ENCODE measurements at regions not wholly inside any gene's neighbourhood (a gene's known extent, or its start where the extent isn't known, plus 50 kb on each side); places are given as distances from the start of the nearest gene placed in this dataset.

GRCh38 chr4:7121866-7122653, 54.2 kb upstream of the GRPEL1 start:
- no peak overlapping the region for H3K27ac Mint-ChIP-seq
- Histone ChIP-seq H3K79me2 (ENCODE audit: control insufficient read depth, insufficient read depth, low read length) (no peaks in the 10 kb centered on the region), H3K27ac (ENCODE audit: low read length in 2 of 2) (no peak overlapping the region), H3K9me3 (ENCODE audit: control extremely low read depth in 1 of 3, control insufficient read depth in 2 of 3, insufficient read depth in 1 of 3, low read length in 2 of 3) (peaks cover 0 to 8% (median 0%) of the 10 kb centered on the region in 3 donors), H3K4me3 (ENCODE audit: control extremely low read depth in 1 of 5, extremely low read depth in 1 of 5, insufficient read depth in 1 of 5, low read depth in 2 of 5, low read length in 4 of 5) (no peak overlapping the region), H3K36me3 (replicated peaks in 1 of 2; ENCODE audit: control extremely low read depth in 1 of 2, control insufficient read depth in 1 of 2, extremely low read depth in 1 of 2, insufficient read depth in 2 of 2, low read length in 1 of 2) (no peaks in the 10 kb centered on the region), H2AFZ (ENCODE audit: insufficient read depth, low read depth, low read length, poor library complexity, severe bottlenecking) (no peak overlapping the region), H3K27me3 (replicated peaks in 1 of 4; ENCODE audit: control extremely low read depth in 1 of 4, control insufficient read depth in 3 of 4, insufficient read depth in 4 of 4, low read length in 3 of 4) (peaks cover 0 to 2% (median 0%) of the 10 kb centered on the region in 4 experiments), H3K9ac (ENCODE audit: low read length) (no peak overlapping the region), H3K4me2 (replicated peaks; ENCODE audit: low read depth, low read length, poor library complexity, severe bottlenecking) (no peak overlapping the region), H3K4me1 (ENCODE audit: control insufficient read depth in 2 of 2, insufficient read depth in 2 of 2, low read length in 2 of 2) (no peaks in the 10 kb centered on the region), H4K20me1 (ENCODE audit: control insufficient read depth, insufficient read depth, low read length, poor library complexity, severe bottlenecking) (no peaks in the 10 kb centered on the region)
- H3K4me3 Mint-ChIP-seq, result no peak overlapping the region
- no peak for DNase-seq
- peaks cover 15% of the 10 kb centered on the region for H3K27me3 Mint-ChIP-seq
- CTCF ChIA-PET, result no interaction called here
- ATAC-seq (ENCODE audit: low read depth), result no peak
- WGBS (ENCODE audit: insufficient coverage), result 71% methylated on average over 20 of the region's 24 CpGs
- no peaks in the 10 kb centered on the region for H3K9me3 Mint-ChIP-seq (ENCODE audit: insufficient read depth)
- intact Hi-C loops (cut with micrococcal nuclease), result no loop called here
- POLR2A ChIA-PET, result no interaction called here
- TF ChIP-seq EZH2 (IDR thresholded peaks at IDR 0.05; ENCODE audit: borderline replicate concordance, insufficient read depth, low read depth, low read length, poor library complexity, severe bottlenecking), result no peak
- TF ChIP-seq CTCF (IDR thresholded peaks at IDR 0.05), result no peak
- H3K4me1 Mint-ChIP-seq, result no peaks in the 10 kb centered on the region

- H3K27ac Mint-ChIP-seq, result no peak overlapping the region
- no peaks in the 10 kb centered on the region for H3K36me3 ChIP-seq (replicated peaks in 1 of 2; ENCODE audit: control extremely low read depth in 1 of 2, control insufficient read depth in 1 of 2, extremely low read depth in 1 of 2, insufficient read depth in 2 of 2, low read length in 1 of 2)
- H3K79me2 ChIP-seq (ENCODE audit: control insufficient read depth, insufficient read depth, low read length), result no peaks in the 10 kb centered on the region
- H3K4me2 ChIP-seq (replicated peaks; ENCODE audit: low read depth, low read length, poor library complexity, severe bottlenecking), result no peak overlapping the region
- no peaks in the 10 kb centered on the region for H4K20me1 ChIP-seq (ENCODE audit: control insufficient read depth, insufficient read depth, low read length, poor library complexity, severe bottlenecking)
- no peak for TF ChIP-seq EZH2 (IDR thresholded peaks at IDR 0.05; ENCODE audit: borderline replicate concordance, insufficient read depth, low read depth, low read length, poor library complexity, severe bottlenecking)
- TF ChIP-seq CTCF (IDR thresholded peaks at IDR 0.05), result no peak
- POLR2A ChIA-PET, result no interaction called here
- CTCF ChIA-PET, result no interaction called here
- intact Hi-C loops (cut with micrococcal nuclease), result no loop called here
- ATAC-seq (ENCODE audit: low read depth) (no peak), DNase-seq (no peak)
- H3K27me3 ChIP-seq (replicated peaks in 1 of 4; ENCODE audit: control extremely low read depth in 1 of 4, control insufficient read depth in 3 of 4, insufficient read depth in 4 of 4, low read length in 3 of 4), result peaks cover 0 to 2% (median 0%) of the 10 kb centered on the region in 4 experiments
- peaks cover 0 to 8% (median 0%) of the 10 kb centered on the region in 3 donors for H3K9me3 ChIP-seq (ENCODE audit: control extremely low read depth in 1 of 3, control insufficient read depth in 2 of 3, insufficient read depth in 1 of 3, low read length in 2 of 3)
- no peak overlapping the region for H3K4me3 Mint-ChIP-seq
- no peak overlapping the region for H3K27ac ChIP-seq (ENCODE audit: low read length in 2 of 2)
- H2AFZ ChIP-seq (ENCODE audit: insufficient read depth, low read depth, low read length, poor library complexity, severe bottlenecking), result no peak overlapping the region
- no peak overlapping the region for H3K9ac ChIP-seq (ENCODE audit: low read length)
- no peaks in the 10 kb centered on the region for H3K4me1 Mint-ChIP-seq
- WGBS (ENCODE audit: insufficient coverage), result 91% methylated on average over 15 of the region's 15 CpGs
- H3K27me3 Mint-ChIP-seq, result peaks cover 15% of the 10 kb centered on the region
- no peaks in the 10 kb centered on the region for H3K4me1 ChIP-seq (ENCODE audit: control insufficient read depth in 2 of 2, insufficient read depth in 2 of 2, low read length in 2 of 2)
- H3K4me3 ChIP-seq (ENCODE audit: control extremely low read depth in 1 of 5, extremely low read depth in 1 of 5, insufficient read depth in 1 of 5, low read depth in 2 of 5, low read length in 4 of 5), result no peak overlapping the region
- no peaks in the 10 kb centered on the region for H3K9me3 Mint-ChIP-seq (ENCODE audit: insufficient read depth)
These were observed 53.3 kb upstream of the GRPEL1 start for GRCh38 chr4:7121174-7121573.
